Heart left ventricle (tissue), 16 donors: ENCODE measurements at regions not wholly inside any gene's neighbourhood (a gene's known extent, or its start where the extent isn't known, plus 50 kb on each side); places are given as distances from the start of the nearest gene placed in this dataset.

Source experiments
- ATAC-seq, 4 donors: fragments of 200-7000 bp; cut with Tn5 transposase; one replicate each; pipeline ENCODE4 v1.9.1; 2020 to 2022; ENCODE audit warnings: moderate library complexity in 4 of 4, mild to moderate bottlenecking in 3 of 4, moderate number of reproducible peaks in 1 of 4
- DNase-seq, 5 donors: peaks; one replicate each; pipeline ENCODE4 v3.0.0-alpha.2; 2020
- H3K27ac ChIP-seq, 12 donors: fragments of 200-600 bp; sonication (generic) in 4 of 12; one replicate each; pipeline versions ENCODE4 v1.5.0 to v1.8.0; 2016 to 2022; ENCODE audit warnings: mild to moderate bottlenecking in 2 of 12
- H3K27me3 ChIP-seq, 9 donors: fragments of 200-600 bp; sonication (generic) in 2 of 9; one replicate each; pipeline versions ENCODE4 v1.5.1 to v1.8.0; 2016 to 2022; ENCODE audit warnings: mild to moderate bottlenecking in 3 of 9
- H3K36me3 ChIP-seq, 9 donors: fragments of 200-600 bp; sonication (generic) in 2 of 9; one replicate each; pipeline versions ENCODE4 v1.5.0 to v1.8.0; 2018 to 2022; ENCODE audit warnings: mild to moderate bottlenecking in 2 of 9
- H3K4me1 ChIP-seq, 12 donors: fragments of 200-600 bp; sonication (generic) in 4 of 12; one replicate each; pipeline versions ENCODE4 v1.5.0 to v1.8.0; 2016 to 2022; ENCODE audit warnings: mild to moderate bottlenecking in 3 of 12
- H3K4me3 ChIP-seq, 12 donors: fragments of 200-600 bp; sonication (generic) in 4 of 12; one replicate each; pipeline versions ENCODE4 v1.5.0 to v1.8.0; 2017 to 2022; ENCODE audit warnings: mild to moderate bottlenecking in 9 of 12, moderate library complexity in 4 of 12
- H3K9me3 ChIP-seq, 12 donors: fragments of 200-600 bp; sonication (generic) in 4 of 12; one replicate each; pipeline versions ENCODE4 v1.5.0 to v1.8.0; 2016 to 2022; ENCODE audit warnings: mild to moderate bottlenecking in 1 of 12
- CTCF ChIP-seq, 12 donors: fragments of 200-600 bp; sonication (generic) in 4 of 12; IDR thresholded peaks; one replicate each; pipeline versions ENCODE4 v1.5.0 to v1.8.0; 2018 to 2022; ENCODE audit warnings: antibody characterized with exemption in 12 of 12, mild to moderate bottlenecking in 5 of 12
- POLR2A ChIP-seq, 2 donors: fragments of 450-650 bp; IDR thresholded peaks; one replicate each; pipeline ENCODE4 v1.6.1; 2017; ENCODE audit warnings: antibody characterized with exemption in 2 of 2, mild to moderate bottlenecking in 2 of 2, moderate library complexity in 2 of 2
- WGBS, 4 donors: extraction: QIAGEN DNeasy Blood & Tissue Kit in 2 of 4; methylation state at CpG; one replicate each; pipeline versions ENCODE4 v1.1.5 to v1.1.7; 2013 to 2018; 5-methylcytosine and 5-hydroxymethylcytosine counted together
- intact Hi-C, 10 donors: fragments of 100-400 bp; cut with DNase I; formaldehyde crosslinking; loops; one replicate each; pipeline versions ENCODE4 v1.11.1 to v1.14.2; 2022
- donor health status: ischemic (EF 13 %, LVEDD 7.1; RV severe dilation, severe dysfunction).
- donor health status: healthy with polysubstance abuse.
- donor health status: DM: no; HTN: yes; CAD: no.
- donor health status: DM: no; HTN: no; CAD: no.
- donor health status: ischemic (EF 25% LVEDD 6.9; RV normal size, moderate dysfunction).
- donor health status: ischemic (EF 25% LVEDD 5.7; RV mildly dilated, moderate dysfunction).
- donor health status: healthy.
- donor health status: DM: yes; HTN: yes; CAD: no.
- donor health status: ischemic (EF 35%, LVEDD 5.7; RV mildly dilated, moderate dysfunction).
- donor health status: nonischemic (EF 11% LVEDD 7.7; RV severe dilation, severe dysfunction).
- donor health status: DM: yes; HTN: yes; CAD: no.
- donor health status: PGD.
- donor health status: ischemic (EF 29% LVEDD 5.4; RV normal size, mild dysfunction).
- donor health status: nonischemic (EF 23%, LVEDD 6.1; RV moderate dilation, normal function).

DNA sequence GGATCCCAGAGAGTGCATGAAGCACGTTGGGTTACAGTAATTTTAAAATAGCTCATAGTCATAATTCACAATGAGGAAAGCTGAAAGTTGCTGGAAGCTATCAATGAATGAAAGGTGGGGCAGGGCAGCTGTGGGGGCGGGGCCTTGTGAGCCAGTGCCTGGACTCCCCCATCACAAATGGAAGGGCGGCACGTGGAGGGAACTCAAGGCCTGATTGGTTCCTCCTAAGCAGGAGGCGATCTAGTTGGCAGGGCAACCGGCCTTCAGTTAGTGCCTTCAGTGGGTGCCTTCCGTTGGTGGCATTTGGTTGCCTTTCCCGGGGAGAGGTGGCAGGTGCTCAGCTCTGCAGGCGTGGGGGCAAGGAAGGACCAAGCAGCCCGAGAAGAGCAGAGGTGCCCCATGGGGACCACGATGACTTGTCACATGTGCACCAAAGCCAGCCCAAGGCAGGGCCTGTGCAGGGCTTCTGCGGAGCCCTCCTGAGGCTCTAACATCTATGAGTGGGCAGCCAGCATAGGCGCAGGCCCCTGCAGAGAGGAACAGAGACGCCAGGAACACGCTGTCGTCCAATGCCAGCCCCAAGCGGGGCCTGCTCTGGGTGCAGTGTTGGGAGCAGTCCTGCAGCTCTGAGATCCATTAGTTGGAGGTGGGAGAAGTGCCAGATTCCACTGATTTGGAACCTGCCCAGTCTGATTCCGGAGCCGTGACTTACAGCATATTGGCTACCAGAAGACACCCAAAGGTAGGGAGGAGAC, 59.8 kb upstream of the PDSS1 start:
- no peak for ATAC-seq
- peaks cover 0 to 7% (median 0%) of the 10 kb centered on the region in 12 donors for H3K9me3 ChIP-seq
- intact Hi-C loops, result no loop called here
- no peak overlapping the region for H3K4me3 ChIP-seq
- no peaks in the 10 kb centered on the region for H3K27me3 ChIP-seq
- H3K4me1 ChIP-seq, result no peaks in the 10 kb centered on the region
- 74 to 85% (median 82%) methylated on average over 14 to 19 of the region's 19 CpGs for WGBS, 4 donors
- H3K36me3 ChIP-seq, result no peaks in the 10 kb centered on the region
- no peak overlapping the region for H3K27ac ChIP-seq
- TF ChIP-seq CTCF (IDR thresholded peaks at IDR 0.05) (no peak), POLR2A (IDR thresholded peaks at IDR 0.05) (no peak)
- no peak for DNase-seq

- TF ChIP-seq CTCF (IDR thresholded peaks at IDR 0.05) (no peak), POLR2A (IDR thresholded peaks at IDR 0.05) (no peak)
- ATAC-seq (no peak), DNase-seq (no peak)
- intact Hi-C loops, result no loop called here
- no peaks in the 10 kb centered on the region for H3K36me3 ChIP-seq
- no peaks in the 10 kb centered on the region for H3K27me3 ChIP-seq
- 85 to 93% (median 87%) methylated on average over 8 to 10 of the region's 10 CpGs for WGBS, 4 donors
- H3K4me3 ChIP-seq, result no peak overlapping the region
- H3K27ac ChIP-seq, result no peak overlapping the region
- H3K9me3 ChIP-seq, result peaks cover 0 to 7% (median 0%) of the 10 kb centered on the region in 12 donors
- H3K4me1 ChIP-seq, result no peaks in the 10 kb centered on the region
These were observed 57.1 kb upstream of the PDSS1 start for GRCh38 chr10:26640391-26640790.

GRCh38 chr10:26642896-26643653, 54.4 kb upstream of the PDSS1 start:
- WGBS, 4 donors, result 77 to 85% (median 85%) methylated on average over 25 to 32 of the region's 32 CpGs
- Histone ChIP-seq H3K4me1 (no peaks in the 10 kb centered on the region), H3K36me3 (no peaks in the 10 kb centered on the region), H3K27ac (no peak overlapping the region), H3K27me3 (no peaks in the 10 kb centered on the region), H3K9me3 (peaks cover 0 to 7% (median 0%) of the 10 kb centered on the region in 12 donors), H3K4me3 (no peak overlapping the region)
- no peak for TF ChIP-seq POLR2A (IDR thresholded peaks at IDR 0.05)
- TF ChIP-seq CTCF (IDR thresholded peaks at IDR 0.05), result no peak
- intact Hi-C loops, result no loop called here
- ATAC-seq (no peak), DNase-seq (no peak)

DNA sequence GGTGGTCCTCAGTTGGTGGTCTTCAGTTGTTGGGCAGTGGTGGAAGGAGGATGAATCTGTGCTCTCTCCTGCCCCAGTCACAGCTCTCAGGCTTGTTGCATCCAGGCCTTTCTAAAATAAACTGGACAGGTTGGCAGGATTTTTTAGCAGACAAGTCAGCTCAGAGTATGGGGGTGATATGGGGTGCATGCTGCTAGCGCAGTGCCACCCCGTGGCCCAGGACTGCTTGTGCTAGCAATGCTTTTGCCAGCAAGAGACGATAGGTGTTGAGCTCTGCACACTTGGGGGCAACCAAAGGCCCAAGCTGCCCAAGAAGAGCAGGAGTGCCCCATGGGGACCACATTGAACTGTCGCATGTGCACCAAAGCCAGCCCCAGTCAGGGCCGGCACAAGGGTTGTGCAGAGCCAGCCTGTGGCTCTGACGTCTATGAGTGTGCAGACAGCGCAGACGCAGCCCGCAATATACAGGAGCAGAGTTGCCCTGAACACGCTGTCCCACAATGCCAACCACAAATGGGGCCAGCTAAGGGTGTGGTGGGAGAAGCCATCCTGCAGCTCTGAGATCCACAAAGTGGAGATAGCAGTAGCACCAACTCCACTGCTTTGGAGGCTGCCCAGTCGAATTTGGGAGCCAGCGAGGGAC, 49.8 kb upstream of the PDSS1 start:
- no peak overlapping the region for H3K4me3 ChIP-seq
- no peaks in the 10 kb centered on the region for H3K9me3 ChIP-seq
- intact Hi-C loops, result no loop called here
- 84 to 88% (median 86%) methylated on average over 12 of the region's 12 CpGs for WGBS, 4 donors
- ATAC-seq (no peak), DNase-seq (no peak)
- no peaks in the 10 kb centered on the region for H3K27me3 ChIP-seq
- no peaks in the 10 kb centered on the region for H3K4me1 ChIP-seq
- no peak for TF ChIP-seq CTCF (IDR thresholded peaks at IDR 0.05)
- H3K36me3 ChIP-seq, result no peaks in the 10 kb centered on the region
- no peak overlapping the region for H3K27ac ChIP-seq
